ENCODE measurements at regions not wholly inside any gene's neighbourhood (a gene's known extent, or its start where the extent isn't known, plus 50 kb on each side); places are given as distances from the start of the nearest gene placed in this dataset.

DNA sequence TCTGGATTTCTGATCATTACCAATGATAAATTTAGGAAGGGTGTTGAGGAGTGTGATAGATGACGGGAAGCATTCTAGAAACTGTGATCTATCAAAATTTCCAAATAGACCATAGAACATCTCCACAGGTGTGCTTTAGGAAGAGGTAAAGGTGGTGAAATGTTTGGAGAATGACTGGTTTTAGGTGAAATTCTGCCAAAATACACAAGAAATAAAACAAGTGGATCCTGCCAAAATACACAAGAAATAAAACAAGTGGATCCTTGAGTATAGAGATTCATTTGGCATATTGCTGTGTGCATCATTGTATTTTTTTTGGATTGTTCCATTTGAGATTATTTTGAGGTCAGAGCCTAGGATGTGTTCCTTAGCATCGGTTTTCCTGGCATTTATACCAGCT is 88.3 kb upstream of the CTNND2 start:
- H3K9me3 Mint-ChIP-seq, result peaks cover 14 to 22% (median 14%) of the 10 kb centered on the region in 3 donors
- H3K27me3 Mint-ChIP-seq, result no peaks in the 10 kb centered on the region
- ATAC-seq (replicated peaks in 1 of 4) (no peak), DNase-seq (no peak)
- Histone ChIP-seq H3K9me3 (no peaks in the 10 kb centered on the region), H3K27ac (ENCODE audit: low read length) (no peak overlapping the region), H3K27me3 (replicated peaks in 1 of 2; ENCODE audit: control insufficient read depth in 2 of 2, extremely low read depth in 1 of 2, insufficient read depth in 2 of 2, low read length in 1 of 2) (no peaks in the 10 kb centered on the region), H3K4me3 (ENCODE audit: control insufficient read depth in 1 of 2, extremely low read depth in 1 of 2, low read length in 1 of 2) (no peak overlapping the region), H3K36me3 (ENCODE audit: control insufficient read depth in 2 of 2, extremely low read depth in 1 of 2, insufficient read depth in 1 of 2, low read length in 1 of 2) (no peaks in the 10 kb centered on the region), H3K4me1 (ENCODE audit: control insufficient read depth in 1 of 2, extremely low read depth in 1 of 2, insufficient read depth in 2 of 2, low read length in 2 of 2) (no peaks in the 10 kb centered on the region)
- CTCF ChIA-PET, result no interaction called here
- POLR2A ChIA-PET, result no interaction called here
- no peaks in the 10 kb centered on the region for H3K36me3 Mint-ChIP-seq
- H3K4me1 Mint-ChIP-seq, result no peaks in the 10 kb centered on the region
- no peak overlapping the region for H3K27ac Mint-ChIP-seq
- WGBS (ENCODE audit: insufficient coverage), result no CpG with 5 or more reads among the region's 2 CpGs
- H3K4me3 Mint-ChIP-seq, result no peak overlapping the region

DNA sequence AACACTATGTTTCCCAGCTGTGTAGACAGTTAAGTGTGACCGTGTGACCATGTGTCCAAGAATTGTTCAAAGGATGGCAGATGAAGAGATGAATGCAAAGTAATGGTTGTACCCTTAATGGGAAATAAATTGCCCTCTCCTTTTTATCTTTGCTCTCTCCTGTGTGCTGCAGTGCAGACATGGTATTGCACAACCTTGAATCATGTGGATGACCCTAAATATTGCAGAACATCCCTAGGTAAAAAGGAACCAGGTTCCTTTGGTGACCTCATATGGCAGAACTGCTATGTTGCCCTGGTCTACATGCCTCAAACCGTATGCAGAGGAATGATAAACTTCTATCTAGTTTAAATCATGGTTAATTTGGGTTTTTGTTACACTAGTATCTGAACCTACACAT is 81.7 kb upstream of the CTNND2 start:
- H3K36me3 Mint-ChIP-seq, result no peaks in the 10 kb centered on the region
- no CpG with 5 or more reads among the region's 2 CpGs for WGBS (ENCODE audit: insufficient coverage)
- Histone ChIP-seq H3K4me1 (ENCODE audit: control insufficient read depth in 1 of 2, extremely low read depth in 1 of 2, insufficient read depth in 2 of 2, low read length in 2 of 2) (no peaks in the 10 kb centered on the region), H3K9me3 (no peaks in the 10 kb centered on the region), H3K4me3 (ENCODE audit: control insufficient read depth in 1 of 2, extremely low read depth in 1 of 2, low read length in 1 of 2) (no peak overlapping the region), H3K36me3 (ENCODE audit: control insufficient read depth in 2 of 2, extremely low read depth in 1 of 2, insufficient read depth in 1 of 2, low read length in 1 of 2) (no peaks in the 10 kb centered on the region), H3K27me3 (replicated peaks in 1 of 2; ENCODE audit: control insufficient read depth in 2 of 2, extremely low read depth in 1 of 2, insufficient read depth in 2 of 2, low read length in 1 of 2) (no peaks in the 10 kb centered on the region), H3K27ac (ENCODE audit: low read length) (no peak overlapping the region)
- H3K4me1 Mint-ChIP-seq, result no peaks in the 10 kb centered on the region
- ATAC-seq (replicated peaks in 1 of 4), result no peak
- peaks cover 3 to 17% (median 3%) of the 10 kb centered on the region in 3 donors for H3K9me3 Mint-ChIP-seq
- no peak overlapping the region for H3K4me3 Mint-ChIP-seq
- H3K27ac Mint-ChIP-seq, result no peak overlapping the region
- ChIA-PET CTCF (no interaction called here), POLR2A (no interaction called here)
- H3K27me3 Mint-ChIP-seq, result no peaks in the 10 kb centered on the region
- no peak for DNase-seq

DNA sequence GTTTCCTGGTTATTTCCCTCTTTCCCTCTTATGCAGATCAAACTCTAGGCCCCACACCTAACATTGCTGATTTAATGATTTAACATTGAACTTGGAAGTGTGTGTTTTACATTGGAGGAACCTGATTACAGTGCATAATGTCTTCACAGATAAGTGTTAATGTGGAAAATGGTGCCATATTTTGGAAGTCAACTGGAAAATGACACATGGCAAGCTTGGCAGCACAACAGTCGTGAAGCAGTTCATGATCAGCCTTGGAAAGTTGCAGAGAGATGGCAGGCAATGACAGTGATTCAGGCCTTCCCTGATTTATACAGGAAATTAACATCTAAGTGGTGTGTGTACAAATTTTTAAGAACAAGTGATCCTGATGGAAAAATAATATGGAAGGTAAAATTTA is 80.0 kb upstream of the CTNND2 start:
- 60% methylated on average over 1 of the region's 1 CpG for WGBS (ENCODE audit: insufficient coverage)
- Histone ChIP-seq H3K4me1 (ENCODE audit: control insufficient read depth in 1 of 2, extremely low read depth in 1 of 2, insufficient read depth in 2 of 2, low read length in 2 of 2) (no peaks in the 10 kb centered on the region), H3K36me3 (ENCODE audit: control insufficient read depth in 2 of 2, extremely low read depth in 1 of 2, insufficient read depth in 1 of 2, low read length in 1 of 2) (no peaks in the 10 kb centered on the region), H3K27me3 (replicated peaks in 1 of 2; ENCODE audit: control insufficient read depth in 2 of 2, extremely low read depth in 1 of 2, insufficient read depth in 2 of 2, low read length in 1 of 2) (no peaks in the 10 kb centered on the region), H3K27ac (ENCODE audit: low read length) (no peak overlapping the region), H3K9me3 (no peaks in the 10 kb centered on the region), H3K4me3 (ENCODE audit: control insufficient read depth in 1 of 2, extremely low read depth in 1 of 2, low read length in 1 of 2) (no peak overlapping the region)
- ChIA-PET POLR2A (no interaction called here), CTCF (no interaction called here)
- Mint-ChIP-seq H3K4me1 (no peaks in the 10 kb centered on the region), H3K4me3 (no peak overlapping the region), H3K27ac (no peak overlapping the region), H3K27me3 (no peaks in the 10 kb centered on the region), H3K36me3 (no peaks in the 10 kb centered on the region), H3K9me3 (peaks cover 5 to 13% (median 11%) of the 10 kb centered on the region in 3 donors)
- DNase-seq (no peak), ATAC-seq (replicated peaks in 1 of 4) (no peak)

DNA sequence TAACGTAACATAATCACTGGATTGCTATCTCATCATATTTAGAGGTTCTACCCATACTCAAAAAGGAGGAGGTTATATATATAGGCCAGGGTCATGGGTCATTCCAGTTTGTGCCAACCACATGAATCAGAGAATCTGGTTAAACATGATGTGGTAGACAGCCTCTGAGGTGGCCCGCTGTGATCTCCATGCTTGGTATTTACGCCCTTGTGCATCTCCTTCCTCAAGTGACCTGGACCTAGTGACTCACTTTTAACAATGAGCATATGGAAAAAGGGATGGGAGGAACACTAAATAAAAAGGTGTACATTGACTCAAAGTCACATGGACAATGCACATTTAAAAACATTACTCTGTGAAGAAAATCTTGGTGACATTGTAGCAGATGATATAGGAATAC is 77.7 kb upstream of the CTNND2 start:
- POLR2A ChIA-PET, result no interaction called here
- no peaks in the 10 kb centered on the region for H3K9me3 ChIP-seq
- DNase-seq, result no peak
- Mint-ChIP-seq H3K9me3 (peaks cover 5 to 13% (median 12%) of the 10 kb centered on the region in 3 donors), H3K36me3 (no peaks in the 10 kb centered on the region), H3K4me3 (no peak overlapping the region), H3K4me1 (no peaks in the 10 kb centered on the region), H3K27ac (no peak overlapping the region), H3K27me3 (no peaks in the 10 kb centered on the region)
- no peak for ATAC-seq (replicated peaks in 1 of 4)
- no peaks in the 10 kb centered on the region for H3K27me3 ChIP-seq (replicated peaks in 1 of 2; ENCODE audit: control insufficient read depth in 2 of 2, extremely low read depth in 1 of 2, insufficient read depth in 2 of 2, low read length in 1 of 2)
- H3K27ac ChIP-seq (ENCODE audit: low read length), result no peak overlapping the region
- H3K4me3 ChIP-seq (ENCODE audit: control insufficient read depth in 1 of 2, extremely low read depth in 1 of 2, low read length in 1 of 2), result no peak overlapping the region
- CTCF ChIA-PET, result no interaction called here
- H3K36me3 ChIP-seq (ENCODE audit: control insufficient read depth in 2 of 2, extremely low read depth in 1 of 2, insufficient read depth in 1 of 2, low read length in 1 of 2), result no peaks in the 10 kb centered on the region
- no peaks in the 10 kb centered on the region for H3K4me1 ChIP-seq (ENCODE audit: control insufficient read depth in 1 of 2, extremely low read depth in 1 of 2, insufficient read depth in 2 of 2, low read length in 2 of 2)
- no CpG with 5 or more reads among the region's 3 CpGs for WGBS (ENCODE audit: insufficient coverage)

DNA sequence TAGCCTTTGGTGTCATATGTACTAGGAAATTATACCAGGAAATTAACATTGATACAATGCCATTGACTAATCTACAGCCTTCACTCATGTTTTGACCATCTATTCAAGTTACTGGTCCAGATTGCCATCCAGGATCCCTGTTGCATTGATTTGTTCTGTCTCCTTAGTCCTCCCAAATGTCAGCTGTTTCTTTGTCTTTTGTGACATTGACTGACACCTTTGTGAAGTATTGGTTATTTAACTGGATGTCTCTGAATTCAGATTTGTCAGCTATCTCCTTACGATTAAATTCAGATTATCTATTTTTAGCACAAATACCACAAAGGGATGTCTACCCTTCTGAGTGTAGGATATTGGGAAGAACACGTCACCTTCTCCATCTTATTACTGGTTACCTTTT is 73.7 kb upstream of the CTNND2 start:
- ATAC-seq (replicated peaks in 1 of 4) (no peak), DNase-seq (no peak)
- H3K4me3 ChIP-seq (ENCODE audit: control insufficient read depth in 1 of 2, extremely low read depth in 1 of 2, low read length in 1 of 2), result no peak overlapping the region
- H3K27ac ChIP-seq (ENCODE audit: low read length), result no peak overlapping the region
- ChIA-PET POLR2A (no interaction called here), CTCF (no interaction called here)
- no peak overlapping the region for H3K4me3 Mint-ChIP-seq
- H3K4me1 ChIP-seq (ENCODE audit: control insufficient read depth in 1 of 2, extremely low read depth in 1 of 2, insufficient read depth in 2 of 2, low read length in 2 of 2), result no peaks in the 10 kb centered on the region
- no peaks in the 10 kb centered on the region for H3K9me3 ChIP-seq
- H3K27me3 Mint-ChIP-seq, result no peaks in the 10 kb centered on the region
- H3K36me3 ChIP-seq (ENCODE audit: control insufficient read depth in 2 of 2, extremely low read depth in 1 of 2, insufficient read depth in 1 of 2, low read length in 1 of 2), result no peaks in the 10 kb centered on the region
- peaks cover 2 to 15% (median 13%) of the 10 kb centered on the region in 3 donors for H3K9me3 Mint-ChIP-seq
- no CpG with 5 or more reads among the region's 2 CpGs for WGBS (ENCODE audit: insufficient coverage)
- H3K27me3 ChIP-seq (replicated peaks in 1 of 2; ENCODE audit: control insufficient read depth in 2 of 2, extremely low read depth in 1 of 2, insufficient read depth in 2 of 2, low read length in 1 of 2), result no peaks in the 10 kb centered on the region
- H3K27ac Mint-ChIP-seq, result no peak overlapping the region
- H3K36me3 Mint-ChIP-seq, result no peaks in the 10 kb centered on the region
- H3K4me1 Mint-ChIP-seq, result no peaks in the 10 kb centered on the region

DNA sequence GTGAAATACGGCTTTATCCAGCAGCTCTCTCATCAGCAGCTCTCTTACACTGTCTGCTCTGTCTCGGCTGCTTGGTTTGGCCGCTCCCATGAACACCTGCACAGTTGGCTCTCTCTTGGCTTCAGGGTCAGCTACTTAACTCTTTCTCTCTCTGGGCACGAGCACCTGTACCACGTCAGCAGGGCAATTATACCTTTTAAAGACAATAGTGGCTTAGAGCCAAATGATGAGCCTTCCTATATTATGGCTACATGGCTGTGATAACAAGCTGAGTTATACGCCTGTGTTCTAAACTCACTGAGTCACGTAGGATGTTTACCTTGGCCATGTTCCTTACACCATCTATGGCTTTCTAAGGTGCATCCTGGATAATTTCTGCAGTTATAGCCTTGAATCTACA is 69.2 kb upstream of the CTNND2 start:
- Mint-ChIP-seq H3K27me3 (no peaks in the 10 kb centered on the region), H3K9me3 (peaks cover 3 to 7% (median 7%) of the 10 kb centered on the region in 3 donors), H3K27ac (no peak overlapping the region), H3K36me3 (no peaks in the 10 kb centered on the region), H3K4me3 (no peak overlapping the region), H3K4me1 (no peaks in the 10 kb centered on the region)
- ATAC-seq (replicated peaks in 1 of 4), result no peak
- DNase-seq, result no peak
- Histone ChIP-seq H3K36me3 (ENCODE audit: control insufficient read depth in 2 of 2, extremely low read depth in 1 of 2, insufficient read depth in 1 of 2, low read length in 1 of 2) (no peaks in the 10 kb centered on the region), H3K27ac (ENCODE audit: low read length) (no peak overlapping the region), H3K4me1 (ENCODE audit: control insufficient read depth in 1 of 2, extremely low read depth in 1 of 2, insufficient read depth in 2 of 2, low read length in 2 of 2) (no peaks in the 10 kb centered on the region), H3K4me3 (ENCODE audit: control insufficient read depth in 1 of 2, extremely low read depth in 1 of 2, low read length in 1 of 2) (no peak overlapping the region), H3K27me3 (replicated peaks in 1 of 2; ENCODE audit: control insufficient read depth in 2 of 2, extremely low read depth in 1 of 2, insufficient read depth in 2 of 2, low read length in 1 of 2) (no peaks in the 10 kb centered on the region), H3K9me3 (no peaks in the 10 kb centered on the region)
- ChIA-PET CTCF (no interaction called here), POLR2A (no interaction called here)
- WGBS (ENCODE audit: insufficient coverage), result 82% methylated on average over 6 of the region's 7 CpGs

DNA sequence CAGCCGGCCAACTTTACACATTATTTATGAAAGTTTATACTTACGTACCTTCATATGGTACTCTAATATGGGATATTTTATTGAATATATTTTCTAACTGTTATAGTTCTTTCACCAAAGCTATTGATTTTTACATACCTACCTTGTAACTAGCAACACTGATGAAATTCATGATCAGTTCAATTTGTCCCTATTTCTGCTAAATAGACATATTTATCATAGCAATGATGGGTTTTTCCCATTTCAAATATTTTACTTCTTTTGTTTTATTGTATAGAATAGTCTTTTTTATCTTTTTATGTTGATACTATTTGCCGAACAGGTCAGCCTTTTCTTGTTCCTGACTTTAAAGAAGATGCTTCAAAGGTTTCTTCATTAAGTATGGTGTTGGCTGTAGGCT is 59.0 kb upstream of the CTNND2 start:
- no peak overlapping the region for H3K27ac ChIP-seq (ENCODE audit: low read length)
- no peaks in the 10 kb centered on the region for H3K27me3 Mint-ChIP-seq
- H3K9me3 ChIP-seq, result no peaks in the 10 kb centered on the region
- CTCF ChIA-PET, result no interaction called here
- H3K36me3 Mint-ChIP-seq, result no peaks in the 10 kb centered on the region
- H3K4me3 Mint-ChIP-seq, result no peak overlapping the region
- H3K4me1 Mint-ChIP-seq, result no peaks in the 10 kb centered on the region
- no peak for DNase-seq
- no CpG with 5 or more reads among the region's 3 CpGs for whole genome bisulfite sequencing (ENCODE audit: insufficient coverage)
- ATAC-seq (replicated peaks in 1 of 4), result no peak
- no peaks in the 10 kb centered on the region for H3K27me3 ChIP-seq (replicated peaks in 1 of 2; ENCODE audit: control insufficient read depth in 2 of 2, extremely low read depth in 1 of 2, insufficient read depth in 2 of 2, low read length in 1 of 2)
- peaks cover 2 to 7% (median 7%) of the 10 kb centered on the region in 3 donors for H3K9me3 Mint-ChIP-seq
- POLR2A ChIA-PET, result no interaction called here
- no peak overlapping the region for H3K4me3 ChIP-seq (ENCODE audit: control insufficient read depth in 1 of 2, extremely low read depth in 1 of 2, low read length in 1 of 2)
- no peak overlapping the region for H3K27ac Mint-ChIP-seq
- H3K4me1 ChIP-seq (ENCODE audit: control insufficient read depth in 1 of 2, extremely low read depth in 1 of 2, insufficient read depth in 2 of 2, low read length in 2 of 2), result no peaks in the 10 kb centered on the region
- H3K36me3 ChIP-seq (ENCODE audit: control insufficient read depth in 2 of 2, extremely low read depth in 1 of 2, insufficient read depth in 1 of 2, low read length in 1 of 2), result no peaks in the 10 kb centered on the region
